Superior temporal gyrus (tissue), 1 donor: ENCODE measurements at regions not wholly inside any gene's neighbourhood (a gene's known extent, or its start where the extent isn't known, plus 50 kb on each side); places are given as distances from the start of the nearest gene placed in this dataset.

ENCODE experiments used
- DNase-seq: peaks from one replicate; pipeline ENCODE4 v3.0.0-alpha.2; 2016; ENCODE audit errors: extremely low spot score

- DNase-seq = no peak
Observed at GRCh38 chr6:6886171-6886885, 221.4 kb upstream of the RREB1 start.

GRCh38 chr6:6886886-6887285, 220.9 kb upstream of the RREB1 start:
- DNase-seq = no peak

GRCh38 chr6:6889601-6890000, 218.2 kb upstream of the RREB1 start:
- no peak for DNase-seq

GRCh38 chr6:6890400-6890858, 217.3 kb upstream of the RREB1 start:
- no peak for DNase-seq

- DNase-seq = no peak
Observed at GRCh38 chr6:6891125-6891721, 216.5 kb upstream of the RREB1 start.

- DNase-seq = no peak
Observed at GRCh38 chr6:6891949-6892461, 215.8 kb upstream of the RREB1 start.

- DNase-seq = no peak
Observed at GRCh38 chr6:6892744-6893583, 214.8 kb upstream of the RREB1 start.

- no peak for DNase-seq
Observed at GRCh38 chr6:6893701-6894100, 214.1 kb upstream of the RREB1 start.

- no peak for DNase-seq
Observed at GRCh38 chr6:6895929-6896328, 211.8 kb upstream of the RREB1 start.

GRCh38 chr6:6897140-6897539, 210.6 kb upstream of the RREB1 start:
- no peak for DNase-seq

GRCh38 chr6:6900569-6901204, 207.1 kb upstream of the RREB1 start:
- no peak for DNase-seq

GRCh38 chr6:6901205-6901719, 206.5 kb upstream of the RREB1 start:
- DNase-seq = no peak

GRCh38 chr6:6901945-6902344, 205.8 kb upstream of the RREB1 start:
- no peak for DNase-seq

GRCh38 chr6:6905961-6906518, 201.7 kb upstream of the RREB1 start:
- no peak for DNase-seq

- DNase-seq = no peak
Observed at GRCh38 chr6:6906570-6907213, 201.1 kb upstream of the RREB1 start.

GRCh38 chr6:6907286-6907685, 200.5 kb upstream of the RREB1 start:
- DNase-seq = no peak

GRCh38 chr6:6908121-6908520, 199.6 kb upstream of the RREB1 start:
- no peak for DNase-seq

- DNase-seq = no peak
Observed at GRCh38 chr6:6909111-6909510, 198.7 kb upstream of the RREB1 start.

- DNase-seq = no peak
Observed at GRCh38 chr6:6910734-6911295, 196.9 kb upstream of the RREB1 start.

- no peak for DNase-seq
Observed at GRCh38 chr6:6911391-6911790, 196.4 kb upstream of the RREB1 start.
